Thyroid gland (tissue), 4 donors: ENCODE measurements at regions not wholly inside any gene's neighbourhood (a gene's known extent, or its start where the extent isn't known, plus 50 kb on each side); places are given as distances from the start of the nearest gene placed in this dataset.

Experiments
- POLR2A ChIP-seq, 2 donors: fragments of 450-650 bp; IDR thresholded peaks; one replicate each; pipeline ENCODE4 v1.6.1; 2017; ENCODE audit warnings: antibody characterized with exemption in 2 of 2, mild to moderate bottlenecking in 2 of 2, moderate library complexity in 1 of 2
- TF ChIP-seq, protein P1 (sequence below), 6 experiments: fragments of 200-600 bp in 3 of 6; fragments of 450-650 bp in 3 of 6; sonication (generic) in 3 of 6; IDR thresholded peaks; one replicate each; pipeline ENCODE4 v1.5.1; 2016 to 2019; ENCODE audit warnings: antibody characterized with exemption in 6 of 6, mild to moderate bottlenecking in 2 of 6, inconsistent platforms in 1 of 6, moderate library complexity in 1 of 6

GRCh38 chr14:61622051-61622450 is 73.3 kb upstream of the HIF1A start:
- TF ChIP-seq, protein P1, sequence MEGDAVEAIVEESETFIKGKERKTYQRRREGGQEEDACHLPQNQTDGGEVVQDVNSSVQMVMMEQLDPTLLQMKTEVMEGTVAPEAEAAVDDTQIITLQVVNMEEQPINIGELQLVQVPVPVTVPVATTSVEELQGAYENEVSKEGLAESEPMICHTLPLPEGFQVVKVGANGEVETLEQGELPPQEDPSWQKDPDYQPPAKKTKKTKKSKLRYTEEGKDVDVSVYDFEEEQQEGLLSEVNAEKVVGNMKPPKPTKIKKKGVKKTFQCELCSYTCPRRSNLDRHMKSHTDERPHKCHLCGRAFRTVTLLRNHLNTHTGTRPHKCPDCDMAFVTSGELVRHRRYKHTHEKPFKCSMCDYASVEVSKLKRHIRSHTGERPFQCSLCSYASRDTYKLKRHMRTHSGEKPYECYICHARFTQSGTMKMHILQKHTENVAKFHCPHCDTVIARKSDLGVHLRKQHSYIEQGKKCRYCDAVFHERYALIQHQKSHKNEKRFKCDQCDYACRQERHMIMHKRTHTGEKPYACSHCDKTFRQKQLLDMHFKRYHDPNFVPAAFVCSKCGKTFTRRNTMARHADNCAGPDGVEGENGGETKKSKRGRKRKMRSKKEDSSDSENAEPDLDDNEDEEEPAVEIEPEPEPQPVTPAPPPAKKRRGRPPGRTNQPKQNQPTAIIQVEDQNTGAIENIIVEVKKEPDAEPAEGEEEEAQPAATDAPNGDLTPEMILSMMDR (IDR thresholded peaks at IDR 0.05): no peak
- no peak for TF ChIP-seq POLR2A (IDR thresholded peaks at IDR 0.05)
